SIG-M5 treated with dmso at 0.1 percent for 504 hours (cell line): ENCODE measurements at regions not wholly inside any gene's neighbourhood (a gene's known extent, or its start where the extent isn't known, plus 50 kb on each side); places are given as distances from the start of the nearest gene placed in this dataset.

Experiments used
- DNase-seq: peaks from one replicate; lab custom pipeline; 2025; ENCODE audit not compliant: unreplicated experiment; lab: John Stamatoyannopoulos, UW

DNA sequence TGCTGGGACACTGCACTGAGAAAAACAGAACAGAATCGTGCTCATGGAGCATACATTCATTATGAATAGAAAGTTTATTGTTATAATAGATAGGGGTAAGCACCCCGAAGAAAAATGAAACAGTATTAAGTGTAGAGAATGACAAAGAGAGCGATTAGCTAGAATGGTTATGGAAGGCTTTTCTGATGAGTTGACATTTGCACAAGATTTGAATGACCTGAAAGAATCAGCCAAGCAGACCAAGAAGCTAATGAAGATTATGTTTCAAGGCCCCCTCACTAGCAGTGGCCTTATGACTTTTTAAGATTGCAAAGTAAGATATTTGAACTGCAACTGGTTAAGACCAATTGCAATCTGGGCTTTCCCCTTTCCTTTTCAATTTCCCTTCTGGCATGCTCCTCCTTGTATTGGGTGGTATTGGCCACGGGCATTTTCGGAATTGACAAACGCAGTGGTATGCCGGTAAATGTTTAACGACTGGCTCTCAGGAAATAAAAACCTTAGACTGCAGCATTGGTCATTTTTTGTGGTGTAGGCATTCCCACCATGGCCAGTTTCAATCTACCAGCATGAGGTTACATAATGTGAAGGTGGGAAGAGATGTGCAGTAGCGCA lies 120.0 kb upstream of the CITED2 start:
- DNase-seq: no peak

GRCh38 chr6:139490482-139490881 lies 116.0 kb upstream of the CITED2 start:
- peak; percentile 11 for DNase-seq

DNA sequence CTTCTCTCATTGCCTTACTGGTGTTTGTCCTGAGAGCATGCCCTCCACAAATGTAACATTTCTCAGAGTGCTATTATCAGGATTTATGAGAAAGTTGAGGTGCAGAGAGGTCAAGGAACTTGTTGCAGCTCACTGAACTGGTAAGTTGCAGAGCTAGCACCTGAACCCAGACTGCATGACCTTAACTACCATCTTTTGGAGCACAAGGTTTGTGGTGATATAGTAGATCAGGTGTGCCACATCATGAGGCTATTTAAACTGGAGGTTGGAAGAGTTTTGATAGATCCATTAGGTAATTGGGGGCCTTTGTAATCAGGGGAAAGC lies 112.0 kb upstream of the CITED2 start:
- DNase-seq: no peak

- DNase-seq: no peak
These were observed 111.5 kb upstream of the CITED2 start for GRCh38 chr6:139485742-139486475.

DNA sequence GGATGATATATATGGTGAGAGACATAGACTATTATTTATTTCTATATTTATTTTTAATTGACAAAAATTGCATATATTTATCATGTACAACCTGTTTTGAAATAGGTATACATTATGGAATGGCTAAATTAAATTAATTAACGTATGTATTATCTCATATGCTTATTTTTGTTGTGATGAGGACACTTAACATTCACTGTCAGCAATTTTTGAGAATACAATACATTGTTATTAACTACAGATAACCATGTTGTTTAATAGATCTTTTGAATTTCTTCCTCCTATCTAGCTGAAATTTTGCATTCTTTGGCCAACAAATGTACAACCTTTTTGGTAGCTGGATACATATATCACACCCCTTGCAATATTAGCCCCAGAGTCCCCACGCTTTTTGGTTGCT lies 110.7 kb upstream of the CITED2 start:
- DNase-seq: no peak

GRCh38 chr6:139483079-139483478 lies 108.6 kb upstream of the CITED2 start:
- DNase-seq: no peak

DNA sequence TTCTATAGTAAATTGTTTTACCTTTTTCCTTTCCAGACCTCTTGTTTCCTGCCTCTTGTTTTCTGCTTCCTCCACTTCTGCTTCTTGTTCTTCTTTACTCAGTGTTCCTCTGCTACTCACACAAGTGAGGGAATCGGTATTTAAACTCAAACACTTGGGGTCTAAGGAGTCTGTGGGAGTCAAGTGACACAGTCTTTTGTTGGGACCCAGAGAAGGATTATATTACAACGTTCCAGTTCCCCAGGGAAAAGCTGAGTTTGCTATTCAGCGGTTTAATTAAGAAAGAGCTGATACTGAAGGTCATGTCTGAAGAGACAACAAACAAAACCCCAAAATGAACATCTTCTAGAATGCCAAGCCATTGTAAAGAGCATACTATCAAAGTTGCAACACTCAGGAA lies 107.8 kb upstream of the CITED2 start:
- DNase-seq: no peak

- DNase-seq: no peak
These were observed 106.1 kb upstream of the CITED2 start for GRCh38 chr6:139480356-139481165.

- DNase-seq: no peak
These were observed 105.2 kb upstream of the CITED2 start for GRCh38 chr6:139479433-139480222.

GRCh38 chr6:139475646-139476045 lies 101.2 kb upstream of the CITED2 start:
- DNase-seq: no peak

DNA sequence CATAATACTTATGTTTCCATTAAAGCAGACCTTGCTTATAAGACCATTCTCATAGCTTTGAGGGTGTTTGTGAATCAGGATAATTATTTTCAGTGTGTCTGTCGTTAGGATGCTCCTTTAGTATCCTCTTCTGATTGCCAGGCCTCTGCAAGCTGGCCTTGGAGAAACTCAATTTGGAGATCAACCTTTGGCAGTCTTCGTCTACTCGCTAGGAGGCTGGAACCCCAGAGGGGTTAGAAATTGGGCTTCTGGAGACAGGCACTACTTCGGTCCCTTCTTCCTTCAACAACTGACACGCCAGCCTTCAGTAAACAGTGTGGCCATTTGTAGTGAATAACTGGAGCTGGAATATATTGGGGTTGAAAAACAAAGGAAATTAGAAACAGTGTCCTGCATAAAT lies 100.8 kb upstream of the CITED2 start:
- DNase-seq: no peak

- DNase-seq: peak; percentile 52
These were observed 100.0 kb upstream of the CITED2 start for GRCh38 chr6:139474145-139475108.

- no peak for DNase-seq
These were observed 99.3 kb upstream of the CITED2 start for GRCh38 chr6:139473731-139474130.

- DNase-seq: no peak
These were observed 98.8 kb upstream of the CITED2 start for GRCh38 chr6:139473231-139473701.

DNA sequence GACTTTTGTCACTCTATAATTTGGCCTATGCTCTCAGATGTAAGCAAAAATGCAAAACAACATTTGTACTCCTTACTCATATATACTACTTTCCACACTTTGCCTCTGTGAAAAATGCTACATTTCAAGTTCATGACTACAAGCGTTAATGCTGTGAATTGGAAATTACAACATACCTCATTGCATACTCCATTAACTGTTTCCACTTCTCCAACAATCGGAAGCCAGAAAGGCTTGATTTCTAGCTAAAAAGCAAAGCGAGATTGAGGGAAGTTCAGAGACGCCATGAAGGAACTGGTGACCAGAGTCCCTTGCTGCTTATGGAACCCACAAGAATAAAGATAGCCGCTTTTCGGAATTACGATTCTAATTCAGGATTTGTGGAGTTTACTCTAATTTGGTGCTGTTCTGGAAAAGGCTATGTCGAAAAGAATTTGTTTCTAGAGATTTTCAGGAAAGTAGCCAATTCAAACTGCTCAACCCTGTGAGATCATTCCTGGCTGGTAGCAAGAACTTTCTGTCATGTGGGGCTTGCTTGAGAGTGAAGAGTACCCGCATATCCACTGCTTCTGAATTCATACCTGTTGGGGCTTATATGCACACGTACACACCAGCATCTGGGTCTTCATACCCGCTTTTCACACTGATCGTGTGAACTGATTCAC lies 98.0 kb upstream of the CITED2 start:
- no peak for DNase-seq

DNA sequence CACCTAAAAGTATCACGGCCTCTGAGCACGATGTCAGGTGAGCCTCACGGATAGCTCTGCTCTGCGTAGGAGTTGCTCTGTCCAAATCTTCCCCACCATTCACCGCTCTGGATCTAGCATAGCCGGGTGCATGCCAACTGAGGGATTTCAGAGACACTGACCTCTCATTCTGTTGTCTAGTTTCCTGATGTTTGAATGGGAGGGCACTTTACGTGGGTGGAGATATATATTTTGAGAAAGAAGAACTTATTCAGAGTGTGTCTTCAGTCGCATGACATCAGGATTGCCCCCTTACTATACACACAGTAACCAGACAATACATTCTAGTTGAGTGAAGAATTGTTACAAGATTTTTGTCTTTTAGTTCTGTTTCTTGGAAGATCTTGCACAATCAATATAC lies 96.5 kb upstream of the CITED2 start:
- DNase-seq: no peak

DNA sequence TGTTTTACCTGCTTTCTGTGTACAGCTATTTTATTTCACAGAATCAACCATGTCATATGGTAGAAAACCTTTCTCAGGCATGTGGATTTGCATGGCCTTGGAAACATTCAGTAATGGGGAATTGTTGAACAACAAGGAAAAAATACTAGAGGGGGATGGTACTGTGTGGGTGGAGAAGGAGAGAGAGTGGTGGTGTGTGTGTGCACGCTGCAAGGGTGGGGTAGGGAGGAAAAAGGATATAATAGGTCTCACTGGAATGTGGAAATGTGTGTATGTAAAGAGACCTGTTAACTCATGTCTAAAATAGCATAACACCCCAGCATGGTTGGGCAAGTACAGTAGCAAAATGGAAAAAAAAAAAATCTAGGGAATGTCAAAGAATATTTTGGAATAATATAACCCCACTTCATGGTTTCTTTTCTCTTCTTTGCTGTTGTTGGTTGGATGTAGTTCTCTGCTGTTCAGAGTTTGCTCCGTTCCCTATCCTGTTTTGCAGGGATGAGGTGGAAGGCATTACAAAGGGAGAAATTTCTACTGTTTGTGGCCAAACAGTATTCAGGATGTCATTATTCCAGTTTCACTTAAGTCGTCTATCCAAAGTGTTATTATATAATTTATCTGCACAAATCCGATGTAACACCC lies 93.9 kb upstream of the CITED2 start:
- DNase-seq: no peak

GRCh38 chr6:139457476-139457875 lies 83.0 kb upstream of the CITED2 start:
- DNase-seq: no peak
